HG03097 (cell line): ENCODE measurements at regions not wholly inside any gene's neighbourhood (a gene's known extent, or its start where the extent isn't known, plus 50 kb on each side); places are given as distances from the start of the nearest gene placed in this dataset.

Source experiments
- ATAC-seq: cut with Tn5 transposase; IDR thresholded peaks from one replicate; pipeline ENCODE4 v1.9.1; 2021; ENCODE audit not compliant: unreplicated experiment, low FRiP score

DNA sequence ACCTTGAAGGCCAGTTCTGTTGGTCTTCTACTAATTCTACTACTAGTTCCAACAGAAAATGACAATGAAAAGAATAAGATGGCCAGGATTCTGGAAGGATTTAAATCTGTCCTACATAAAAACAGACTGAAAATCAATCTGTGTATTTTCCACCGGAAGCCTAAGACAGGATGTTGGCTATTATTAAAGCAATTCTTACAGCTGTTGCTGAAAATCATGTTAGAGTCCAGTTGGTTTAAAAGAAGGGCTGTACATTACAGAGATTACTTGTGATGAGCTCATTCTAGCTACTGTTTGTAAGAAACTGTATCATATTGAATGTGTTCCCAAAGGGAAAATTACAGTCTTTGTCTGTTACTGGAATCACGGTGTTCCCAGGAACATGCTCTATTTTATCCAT, 54.8 kb upstream of the MAGEB16 start:
- no peak for ATAC-seq
